ENCODE measurements at regions not wholly inside any gene's neighbourhood (a gene's known extent, or its start where the extent isn't known, plus 50 kb on each side); places are given as distances from the start of the nearest gene placed in this dataset.

- in situ Hi-C loops (cut with MboI; ENCODE audit: low sequenced_read_pairs, unreplicated experiment): no loop called here
- DNase-seq (ENCODE audit: low spot score): no peak
- no peak for TF ChIP-seq CTCF (IDR thresholded peaks at IDR 0.05; ENCODE audit: borderline replicate concordance, control extremely low read depth, extremely low read depth, insufficient read depth, missing control alignments)
Measured at GRCh38 chr18:43744960-43745745, 467.9 kb upstream of the SYT4 start.

DNA sequence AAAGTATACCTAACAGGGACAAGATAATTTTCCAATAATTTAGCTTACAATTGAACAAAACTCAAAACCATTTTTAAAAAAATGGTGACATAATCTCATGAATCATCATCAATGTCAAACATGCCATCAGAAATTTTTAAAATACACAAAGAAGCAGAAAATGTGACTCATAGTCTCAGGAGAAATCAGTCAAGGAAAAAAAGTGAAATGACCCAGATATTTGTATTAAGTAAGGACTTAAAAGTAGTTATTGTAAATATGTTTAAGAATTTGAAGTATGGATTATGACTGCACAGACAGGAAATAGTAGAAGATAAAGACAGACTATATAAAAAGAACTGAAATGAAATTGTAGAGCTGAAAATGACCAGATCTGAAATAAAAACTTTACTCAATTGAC, 473.9 kb upstream of the SYT4 start:
- DNase-seq (ENCODE audit: low spot score): no peak
- in situ Hi-C loops (cut with MboI; ENCODE audit: low sequenced_read_pairs, unreplicated experiment): no loop called here
- TF ChIP-seq CTCF (IDR thresholded peaks at IDR 0.05; ENCODE audit: borderline replicate concordance, control extremely low read depth, extremely low read depth, insufficient read depth, missing control alignments): no peak

DNA sequence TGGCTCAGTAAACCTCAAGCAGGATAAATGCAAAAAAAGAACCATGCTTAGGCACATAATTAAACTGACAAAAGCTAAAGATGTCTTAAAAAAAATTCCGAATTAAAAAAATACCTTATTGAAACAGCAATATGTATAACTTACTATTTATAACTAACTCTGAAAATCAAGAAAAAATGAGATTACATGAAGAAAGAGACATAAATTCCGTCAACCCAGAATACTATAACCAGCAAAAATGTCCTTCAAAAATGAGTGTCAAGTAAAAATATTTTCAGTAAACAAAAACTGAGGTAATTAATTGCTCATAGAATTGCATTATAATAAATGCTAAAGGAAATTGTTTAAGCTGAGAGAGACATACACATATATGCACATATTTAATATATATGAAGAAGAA, 474.5 kb upstream of the SYT4 start:
- in situ Hi-C loops (cut with MboI; ENCODE audit: low sequenced_read_pairs, unreplicated experiment): no loop called here
- no peak for DNase-seq (ENCODE audit: low spot score)

GRCh38 chr18:43757273-43757672, 480.0 kb upstream of the SYT4 start:
- TF ChIP-seq CTCF (IDR thresholded peaks at IDR 0.05; ENCODE audit: borderline replicate concordance, control extremely low read depth, extremely low read depth, insufficient read depth, missing control alignments): no peak
- in situ Hi-C loops (cut with MboI; ENCODE audit: low sequenced_read_pairs, unreplicated experiment): no loop called here
- no peak for DNase-seq (ENCODE audit: low spot score)

More for the DNA sequence above, 474.5 kb upstream of the SYT4 start:
- no peak for TF ChIP-seq CTCF (IDR thresholded peaks at IDR 0.05; ENCODE audit: borderline replicate concordance, control extremely low read depth, extremely low read depth, insufficient read depth, missing control alignments)

DNA sequence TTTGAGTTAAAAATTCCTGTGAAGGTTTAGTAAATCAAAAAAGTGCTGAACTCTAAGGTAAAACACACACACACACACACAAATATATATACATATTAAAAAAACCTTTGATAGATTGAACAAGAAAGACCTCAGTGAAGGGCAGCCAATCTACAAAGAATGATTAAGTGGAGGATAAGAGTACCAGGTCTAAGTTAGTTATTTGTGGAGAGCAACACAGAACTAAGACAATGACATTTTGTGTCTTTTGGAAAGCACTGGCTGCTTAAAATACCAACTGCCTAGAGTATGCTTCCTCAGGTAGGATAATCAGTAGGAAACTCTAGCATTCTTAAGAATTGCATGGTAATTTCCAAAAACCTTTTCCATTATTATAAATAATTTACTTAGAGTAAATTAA, 481.4 kb upstream of the SYT4 start:
- no peak for TF ChIP-seq CTCF (IDR thresholded peaks at IDR 0.05; ENCODE audit: borderline replicate concordance, control extremely low read depth, extremely low read depth, insufficient read depth, missing control alignments)
- in situ Hi-C loops (cut with MboI; ENCODE audit: low sequenced_read_pairs, unreplicated experiment): no loop called here
- no peak for DNase-seq (ENCODE audit: low spot score)

DNA sequence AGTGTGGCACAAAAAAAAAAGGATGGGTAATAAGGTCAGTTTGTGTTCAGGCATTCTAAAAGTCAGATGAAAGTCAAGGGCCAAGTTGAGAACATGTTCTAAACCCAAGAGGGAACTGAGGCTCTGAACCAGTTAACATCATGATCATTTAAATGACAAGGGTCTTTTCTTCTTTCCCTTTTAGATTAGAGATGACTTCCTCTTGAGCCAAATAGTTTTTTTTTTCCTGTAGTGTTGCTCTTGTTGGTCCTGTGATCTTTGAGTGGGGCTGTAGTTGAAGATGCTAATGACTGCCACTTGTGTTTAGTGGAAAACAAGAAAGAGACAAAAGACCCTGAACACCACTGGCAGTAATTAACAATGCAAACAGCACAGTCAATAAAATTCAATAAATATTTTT, 482.7 kb upstream of the SYT4 start:
- no peak for TF ChIP-seq CTCF (IDR thresholded peaks at IDR 0.05; ENCODE audit: borderline replicate concordance, control extremely low read depth, extremely low read depth, insufficient read depth, missing control alignments)
- DNase-seq (ENCODE audit: low spot score): no peak
- in situ Hi-C loops (cut with MboI; ENCODE audit: low sequenced_read_pairs, unreplicated experiment): no loop called here
